Mucosa of rectum (tissue), 2 donors: ENCODE measurements at regions not wholly inside any gene's neighbourhood (a gene's known extent, or its start where the extent isn't known, plus 50 kb on each side); places are given as distances from the start of the nearest gene placed in this dataset.
"Not testable (repeated sequence)": the region's sequence is repeated elsewhere in the genome, so short reads cannot be mapped to it uniquely, and the experiment has no call there.

Experiments used
- H3K27ac ChIP-seq, 2 donors: one replicate each; pipeline ENCODE4 v1.7.0; 2013; ENCODE audit warnings: inconsistent platforms in 2 of 2, low read depth in 2 of 2, low read length in 2 of 2
- H3K27me3 ChIP-seq, 2 donors: one replicate each; pipeline ENCODE4 v1.7.0; 2013; ENCODE audit warnings: low read length in 2 of 2; ENCODE audit not compliant: control insufficient read depth in 2 of 2, insufficient read depth in 2 of 2
- H3K36me3 ChIP-seq, 2 donors: one replicate each; pipeline ENCODE4 v1.7.0; 2013; ENCODE audit warnings: low read length in 2 of 2; ENCODE audit not compliant: control insufficient read depth in 2 of 2, insufficient read depth in 2 of 2
- H3K4me1 ChIP-seq, 2 donors: one replicate each; pipeline ENCODE4 v1.7.0; 2013; ENCODE audit warnings: low read length in 2 of 2, mild to moderate bottlenecking in 1 of 2; ENCODE audit not compliant: control insufficient read depth in 2 of 2, insufficient read depth in 2 of 2
- H3K4me3 ChIP-seq, 2 donors: one replicate each; pipeline ENCODE4 v1.7.0; 2013; ENCODE audit warnings: low read length in 2 of 2
- H3K9ac ChIP-seq, 2 donors: one replicate each; pipeline ENCODE4 v1.7.0; 2013; ENCODE audit warnings: low read length in 2 of 2, low read depth in 1 of 2, mild to moderate bottlenecking in 1 of 2
- H3K9me3 ChIP-seq, 2 donors: one replicate each; pipeline ENCODE4 v1.7.0; 2013; ENCODE audit warnings: low read length in 2 of 2; ENCODE audit not compliant: control insufficient read depth in 2 of 2
- donor health status: healthy.
- donor health status: Normal muscosa, but diverticular disease.

- no peaks in the 10 kb centered on the region for H3K9me3 ChIP-seq
- H3K9ac ChIP-seq = no peak overlapping the region
- H3K27me3 ChIP-seq = no peaks in the 10 kb centered on the region
- H3K27ac ChIP-seq = no peak overlapping the region
- no peak overlapping the region for H3K4me3 ChIP-seq
- no peaks in the 10 kb centered on the region for H3K36me3 ChIP-seq
- no peaks in the 10 kb centered on the region for H3K4me1 ChIP-seq
Observed at GRCh38 chr4:147284256-147284835, 196.6 kb upstream of the EDNRA start.

DNA sequence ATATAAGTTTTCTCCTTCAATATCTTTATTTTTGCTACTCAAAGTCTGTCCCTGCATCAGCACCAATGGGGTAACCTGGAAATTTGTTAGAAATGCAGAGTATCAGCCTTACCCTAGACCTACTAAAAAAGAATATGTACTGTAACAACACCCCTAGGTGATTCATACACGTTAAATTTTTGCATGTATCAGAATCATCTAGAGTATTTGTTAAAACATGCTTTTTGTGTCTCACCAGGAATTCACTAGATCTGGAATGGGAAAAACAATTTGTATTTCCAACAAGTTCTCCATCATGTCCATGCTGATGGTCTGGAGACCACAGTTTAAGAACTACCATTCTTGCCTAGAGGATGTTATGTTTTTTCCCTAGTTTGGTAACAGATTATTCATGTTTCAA is 196.0 kb upstream of the EDNRA start:
- Histone ChIP-seq H3K36me3 (no peaks in the 10 kb centered on the region), H3K9ac (no peak overlapping the region), H3K9me3 (no peaks in the 10 kb centered on the region), H3K4me3 (no peak overlapping the region), H3K27me3 (no peaks in the 10 kb centered on the region), H3K4me1 (no peaks in the 10 kb centered on the region), H3K27ac (no peak overlapping the region)

DNA sequence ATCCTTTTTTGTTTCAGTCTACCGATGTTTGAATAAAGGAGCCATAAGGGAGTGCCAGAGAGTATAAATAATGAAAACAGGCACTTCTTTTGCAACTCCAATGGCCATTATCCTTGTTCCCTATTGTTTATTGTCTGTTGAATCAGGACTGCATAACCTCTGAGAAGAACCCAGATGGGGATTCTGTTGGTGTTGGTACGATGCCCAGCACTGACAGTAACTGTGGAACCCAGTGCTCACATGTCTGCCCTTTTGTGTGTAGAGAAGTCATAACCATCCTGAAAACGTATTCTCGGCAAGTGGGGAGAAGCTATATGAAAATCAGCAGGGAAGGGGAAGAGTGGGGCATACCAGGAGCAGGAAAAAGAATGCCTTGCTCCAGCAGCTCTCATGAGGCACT is 195.1 kb upstream of the EDNRA start:
- Histone ChIP-seq H3K27ac (no peak overlapping the region), H3K9me3 (no peaks in the 10 kb centered on the region), H3K27me3 (no peaks in the 10 kb centered on the region), H3K4me3 (no peak overlapping the region), H3K4me1 (no peaks in the 10 kb centered on the region), H3K36me3 (no peaks in the 10 kb centered on the region), H3K9ac (no peak overlapping the region)

DNA sequence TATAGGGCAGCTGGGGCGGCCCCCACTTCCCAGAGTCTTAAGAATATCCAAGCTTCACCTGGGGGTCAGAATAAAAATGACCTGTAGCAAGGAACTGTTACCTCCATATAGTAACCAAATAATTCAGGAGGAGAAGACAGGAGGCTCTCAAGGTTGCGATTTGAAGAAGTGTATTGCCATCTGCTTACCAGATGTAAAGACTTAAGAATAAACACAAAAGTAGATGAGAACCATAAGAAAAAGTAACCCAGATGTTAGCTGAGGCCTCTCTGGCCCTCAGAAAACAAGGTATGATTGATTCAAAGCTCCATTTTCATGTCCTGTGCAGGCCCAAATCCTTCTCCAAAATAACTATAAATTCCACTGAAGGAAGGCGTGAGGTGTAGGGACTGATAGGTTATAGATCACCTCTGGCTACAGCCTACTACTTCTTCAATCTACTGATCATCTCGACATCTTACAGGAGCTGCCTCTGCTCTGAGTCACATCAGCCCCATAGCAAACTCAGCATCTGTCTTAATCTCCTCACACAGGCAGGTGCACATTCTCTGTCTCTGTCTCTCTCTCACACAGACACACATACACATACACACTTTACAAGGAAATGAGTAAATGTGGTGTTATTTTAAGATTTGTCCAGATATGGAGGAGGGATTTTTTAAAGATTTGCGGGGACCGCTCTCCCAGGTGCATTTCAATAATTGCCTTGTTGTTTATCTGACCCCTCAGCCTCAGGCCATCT is 193.9 kb upstream of the EDNRA start:
- H3K27ac ChIP-seq = no peak overlapping the region
- no peaks in the 10 kb centered on the region for H3K9me3 ChIP-seq
- no peaks in the 10 kb centered on the region for H3K27me3 ChIP-seq

DNA sequence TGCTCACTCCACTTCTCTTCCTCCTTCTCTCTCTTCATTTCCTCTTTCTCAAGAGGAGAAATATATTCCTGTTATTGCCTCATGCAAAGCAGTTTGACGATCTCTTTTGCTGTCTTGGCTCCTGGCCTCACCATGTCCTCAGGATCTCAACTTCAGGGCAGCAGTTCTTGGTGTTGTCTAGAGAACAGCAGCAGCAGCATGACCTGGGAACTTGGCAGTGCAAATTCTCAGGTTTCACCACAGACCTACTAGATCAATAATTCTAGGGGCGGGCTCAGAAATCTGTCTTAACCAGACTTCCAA is 193.4 kb upstream of the EDNRA start:
- H3K9me3 ChIP-seq = no peaks in the 10 kb centered on the region
- H3K27ac ChIP-seq = no peak overlapping the region
- no peak overlapping the region for H3K9ac ChIP-seq
- H3K27me3 ChIP-seq = no peaks in the 10 kb centered on the region
- no peaks in the 10 kb centered on the region for H3K36me3 ChIP-seq
- H3K4me3 ChIP-seq = no peak overlapping the region
- no peaks in the 10 kb centered on the region for H3K4me1 ChIP-seq

More for the DNA sequence above, 193.9 kb upstream of the EDNRA start:
- Histone ChIP-seq H3K9ac (no peak overlapping the region), H3K36me3 (no peaks in the 10 kb centered on the region), H3K4me3 (no peak overlapping the region), H3K4me1 (no peaks in the 10 kb centered on the region)

DNA sequence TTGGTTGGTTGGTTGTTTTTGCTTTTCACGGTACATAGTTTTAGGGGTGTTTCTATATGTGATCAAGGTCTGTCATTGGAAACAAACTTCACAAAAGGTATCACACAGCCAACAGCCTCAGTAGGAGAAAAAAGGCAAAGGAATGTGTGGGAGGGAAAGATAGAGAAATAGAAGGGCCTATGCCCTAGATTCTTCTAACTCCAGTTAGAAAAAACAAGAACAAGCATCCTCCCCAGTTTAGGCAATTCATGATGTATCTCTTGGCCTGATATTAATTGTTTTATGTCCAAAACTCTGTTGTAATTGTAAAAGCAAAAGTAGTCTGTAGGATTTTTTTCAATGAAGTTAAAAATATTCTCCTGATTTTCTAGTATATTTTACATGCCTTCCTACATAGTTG is 192.4 kb upstream of the EDNRA start:
- H3K27ac ChIP-seq = no peak overlapping the region
- no peaks in the 10 kb centered on the region for H3K9me3 ChIP-seq
- H3K27me3 ChIP-seq = no peaks in the 10 kb centered on the region
- no peaks in the 10 kb centered on the region for H3K36me3 ChIP-seq
- H3K4me3 ChIP-seq = no peak overlapping the region
- no peak overlapping the region for H3K9ac ChIP-seq
- peaks cover 0 to 4% of the 10 kb centered on the region in 2 donors for H3K4me1 ChIP-seq

DNA sequence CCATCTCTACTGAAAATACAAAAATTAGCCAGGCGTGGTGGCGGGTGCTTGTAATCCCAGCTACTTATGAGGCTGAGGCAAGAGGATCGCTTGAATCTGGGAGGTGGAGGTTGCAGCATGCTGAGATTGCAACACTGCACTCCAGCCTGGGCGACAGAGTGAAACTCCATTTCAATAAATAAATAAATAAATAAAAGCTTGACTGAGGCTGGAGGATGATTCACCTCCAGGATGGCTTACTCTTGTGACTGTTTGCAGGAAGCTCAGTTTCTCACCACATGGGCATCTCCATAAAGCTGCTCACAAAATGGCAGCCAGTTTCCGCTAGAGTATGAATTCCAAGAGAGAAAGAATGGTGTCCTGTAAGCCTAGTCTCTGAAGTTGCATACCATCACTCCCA is 191.7 kb upstream of the EDNRA start:
- Histone ChIP-seq H3K9ac (no peak overlapping the region), H3K36me3 (no peaks in the 10 kb centered on the region), H3K9me3 (no peaks in the 10 kb centered on the region), H3K27ac (no peak overlapping the region), H3K4me3 (no peak overlapping the region), H3K27me3 (no peaks in the 10 kb centered on the region), H3K4me1 (peaks cover 0 to 4% of the 10 kb centered on the region in 2 donors)

GRCh38 chr4:147292604-147293313 is 188.1 kb upstream of the EDNRA start:
- H3K9me3 ChIP-seq, H3K27me3 ChIP-seq, H3K27ac ChIP-seq, H3K36me3 ChIP-seq, H3K4me1 ChIP-seq: not testable (repeated sequence)
- H3K9ac ChIP-seq = peak overlapping the region in 1 of 2 donors; percentile 60
- peak overlapping the region; percentile 31 to 34 for H3K4me3 ChIP-seq

GRCh38 chr4:147293314-147293677 is 187.6 kb upstream of the EDNRA start:
- H3K4me1 ChIP-seq, H3K27ac ChIP-seq, H3K36me3 ChIP-seq, H3K9me3 ChIP-seq, H3K4me3 ChIP-seq, H3K27me3 ChIP-seq: not testable (repeated sequence)
- H3K9ac ChIP-seq = peak overlapping the region in 1 of 2 donors; percentile 60

GRCh38 chr4:147299205-147299604 is 181.7 kb upstream of the EDNRA start:
- H3K27me3 ChIP-seq = no peaks in the 10 kb centered on the region
- no peaks in the 10 kb centered on the region for H3K36me3 ChIP-seq
- H3K27ac ChIP-seq = no peak overlapping the region
- no peak overlapping the region for H3K4me3 ChIP-seq
- H3K4me1 ChIP-seq = no peaks in the 10 kb centered on the region
- no peaks in the 10 kb centered on the region for H3K9me3 ChIP-seq
- H3K9ac ChIP-seq = no peak overlapping the region
